HG02623 (cell line): ENCODE measurements at regions not wholly inside any gene's neighbourhood (a gene's known extent, or its start where the extent isn't known, plus 50 kb on each side); places are given as distances from the start of the nearest gene placed in this dataset.

ENCODE experiments used
- ATAC-seq: cut with Tn5 transposase; IDR thresholded peaks from one replicate; pipeline ENCODE4 v1.9.1; 2021; ENCODE audit warnings: moderate library complexity; ENCODE audit not compliant: unreplicated experiment

DNA sequence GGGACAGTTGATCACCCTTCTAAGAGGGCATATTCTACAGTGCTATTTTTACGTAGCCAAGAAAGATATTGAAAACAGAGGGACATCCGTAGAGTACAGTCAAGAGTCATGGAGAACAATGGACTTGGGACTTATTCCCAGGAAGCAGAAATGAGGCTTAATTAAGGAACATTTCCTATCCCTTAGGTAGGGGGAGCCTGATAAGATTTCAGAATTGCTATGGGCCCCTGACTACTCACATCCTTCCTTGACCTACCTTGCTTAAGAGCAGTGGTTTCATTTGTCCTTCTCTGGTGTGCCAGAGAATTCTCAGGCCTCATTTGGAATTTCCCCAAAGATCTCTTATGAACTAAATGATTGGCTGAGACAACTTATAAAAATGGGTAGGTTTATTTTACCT, 189.5 kb upstream of the DTNBP1 start:
- ATAC-seq, result no peak

DNA sequence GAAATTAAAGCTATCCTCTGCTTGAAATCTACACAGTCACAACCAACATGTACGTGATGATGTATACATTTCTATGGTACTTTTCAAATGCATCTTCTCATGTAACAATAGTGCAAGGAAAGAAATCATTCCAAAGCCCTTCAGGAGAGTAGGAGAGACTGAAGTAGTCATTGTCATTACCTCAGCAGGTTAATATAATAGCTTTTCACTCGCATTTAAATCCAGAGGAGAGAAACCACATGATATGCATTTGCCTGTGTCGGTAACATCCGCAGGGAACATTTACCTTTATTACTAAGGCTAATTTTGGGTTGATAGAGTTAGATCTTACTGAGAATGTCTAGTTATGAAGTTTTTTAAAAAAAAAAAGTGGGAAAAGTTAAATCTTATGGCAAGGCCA, 186.6 kb upstream of the DTNBP1 start:
- ATAC-seq, result no peak

DNA sequence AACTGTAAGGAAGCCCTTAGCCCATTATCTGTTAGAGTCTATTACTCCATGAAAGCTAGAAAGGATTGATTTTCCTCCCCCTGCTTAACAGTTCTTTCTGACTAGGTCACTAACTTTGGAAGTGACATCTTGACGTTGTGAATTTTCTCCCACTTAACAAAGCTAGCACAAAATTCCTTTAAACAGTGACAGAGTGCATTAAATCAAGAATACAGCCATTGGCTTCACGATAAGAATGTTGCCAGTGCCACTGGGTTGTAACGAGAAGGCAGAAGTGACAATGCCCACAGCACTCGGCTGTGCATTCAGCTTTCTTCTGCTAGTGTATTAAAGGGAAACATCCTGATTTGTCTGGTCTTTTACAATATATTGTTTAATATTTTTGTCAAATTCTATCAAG, 182.7 kb upstream of the DTNBP1 start:
- no peak for ATAC-seq

DNA sequence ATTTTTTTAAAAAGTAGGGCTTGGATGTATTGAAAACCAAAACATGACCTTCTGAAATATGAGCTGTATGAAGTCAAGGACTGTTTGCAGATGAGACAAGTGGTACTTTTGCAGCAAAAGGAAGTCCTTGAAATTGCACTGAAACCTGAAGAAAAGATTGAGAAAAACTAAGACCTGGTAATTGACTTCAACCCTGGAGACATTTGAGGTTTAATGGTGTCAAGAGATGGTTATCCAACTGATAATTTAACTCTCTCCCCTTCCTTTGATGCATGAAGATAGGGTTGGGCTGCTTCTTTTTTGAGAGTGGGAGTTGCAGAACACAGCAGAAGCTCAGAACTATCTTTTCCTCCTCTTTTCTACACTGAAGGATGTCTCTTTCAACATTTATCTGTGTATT, 180.9 kb upstream of the DTNBP1 start:
- no peak for ATAC-seq

DNA sequence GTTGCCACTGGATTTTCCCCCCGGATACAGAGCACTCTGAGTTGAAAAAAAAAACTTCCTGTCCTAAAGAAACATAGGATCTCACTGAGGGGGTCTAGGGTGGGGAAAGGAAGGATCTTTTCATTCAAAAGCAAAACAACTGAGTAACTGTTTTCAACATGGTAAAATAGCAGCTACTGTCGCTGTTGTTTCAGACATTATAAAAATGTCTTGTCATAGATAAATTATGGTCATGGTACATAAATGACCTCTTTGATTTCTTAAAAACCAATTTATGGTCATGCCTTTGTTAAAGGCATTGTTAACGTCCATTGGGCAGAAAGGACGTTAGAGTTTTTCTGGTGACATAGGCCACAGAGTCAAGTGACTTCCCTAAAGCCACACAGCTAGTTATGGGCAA, 180.4 kb upstream of the DTNBP1 start:
- no peak for ATAC-seq

DNA sequence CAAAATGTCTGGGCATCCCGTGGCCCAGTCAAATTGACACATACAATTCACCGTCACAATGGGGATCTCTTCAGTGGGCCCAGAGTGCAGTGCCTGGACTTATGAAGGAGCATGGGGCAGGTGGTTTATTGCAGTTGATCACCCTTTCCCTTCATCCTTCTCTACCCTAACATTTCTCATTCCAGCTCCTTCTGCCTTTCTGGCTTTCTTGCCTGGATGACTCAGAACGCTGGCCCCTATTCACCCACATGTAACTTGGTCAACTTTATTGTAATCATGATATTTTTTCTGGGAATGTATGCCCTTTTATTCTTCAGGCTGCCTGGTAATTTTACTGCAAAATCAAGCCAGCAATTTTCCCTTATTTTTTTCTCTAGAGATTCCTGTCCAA, 179.9 kb upstream of the DTNBP1 start:
- ATAC-seq, result no peak

DNA sequence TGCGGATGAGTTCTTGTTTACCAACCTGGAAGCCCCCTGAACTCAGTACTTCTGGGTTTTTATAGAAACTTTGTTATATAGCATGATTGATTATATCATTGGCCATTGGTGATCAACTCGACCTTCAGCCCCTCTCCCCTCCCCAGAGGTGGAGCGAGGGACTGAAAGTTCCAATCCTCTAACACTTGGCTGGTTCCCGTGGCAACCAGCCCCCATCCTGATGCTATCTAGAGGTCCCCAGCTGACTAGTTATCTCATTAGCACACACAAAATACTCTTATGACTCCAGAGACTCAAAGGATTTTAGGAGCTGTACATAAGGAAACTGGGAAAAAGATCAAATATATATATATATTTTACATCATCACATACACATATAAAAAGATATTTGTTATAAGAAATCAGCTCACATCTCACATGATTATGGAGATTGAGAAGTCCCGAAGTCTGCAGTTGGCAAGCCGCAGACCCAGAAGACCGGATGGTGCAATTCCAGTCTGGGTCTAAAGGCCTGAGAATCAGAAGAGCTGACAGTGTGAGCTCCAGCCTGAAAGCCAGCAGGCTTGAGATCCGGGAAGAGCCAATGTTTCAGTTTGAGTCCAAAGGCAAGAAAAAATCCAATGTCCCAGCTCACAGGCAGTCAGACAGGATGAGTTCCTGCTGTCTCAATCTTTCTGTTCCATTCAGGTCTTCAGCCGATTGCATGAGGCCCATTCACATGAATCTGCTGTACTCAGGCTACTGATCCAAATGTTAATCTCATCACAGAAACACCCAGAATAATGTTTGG, 179.3 kb upstream of the DTNBP1 start:
- no peak for ATAC-seq

DNA sequence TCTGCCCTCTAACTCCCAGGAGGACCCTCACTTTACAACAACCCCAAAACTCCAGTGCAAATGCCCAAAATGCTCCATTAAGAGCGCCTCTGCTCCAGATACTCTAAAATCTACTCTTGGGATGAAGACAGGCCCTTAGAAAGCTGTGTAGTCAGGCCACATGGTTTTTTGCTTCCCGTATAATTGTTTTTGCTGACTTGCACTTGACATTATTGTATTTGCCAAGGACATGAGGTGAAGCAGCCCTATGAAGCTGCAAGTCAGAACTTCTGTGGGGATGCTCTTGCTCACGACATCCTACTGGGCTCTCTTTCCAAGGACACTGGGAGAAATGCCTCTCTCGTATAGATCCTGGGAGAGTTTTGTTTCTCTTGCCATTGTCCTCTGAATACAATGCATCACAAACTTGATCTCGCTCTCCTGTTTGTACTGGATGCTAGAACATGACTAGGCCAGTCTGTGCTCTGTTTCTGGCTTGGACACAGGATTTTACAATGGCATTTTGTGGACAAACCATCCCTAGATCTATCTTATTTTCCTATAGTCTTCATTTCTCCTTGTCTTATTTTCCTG, 177.2 kb upstream of the DTNBP1 start:
- no peak for ATAC-seq

DNA sequence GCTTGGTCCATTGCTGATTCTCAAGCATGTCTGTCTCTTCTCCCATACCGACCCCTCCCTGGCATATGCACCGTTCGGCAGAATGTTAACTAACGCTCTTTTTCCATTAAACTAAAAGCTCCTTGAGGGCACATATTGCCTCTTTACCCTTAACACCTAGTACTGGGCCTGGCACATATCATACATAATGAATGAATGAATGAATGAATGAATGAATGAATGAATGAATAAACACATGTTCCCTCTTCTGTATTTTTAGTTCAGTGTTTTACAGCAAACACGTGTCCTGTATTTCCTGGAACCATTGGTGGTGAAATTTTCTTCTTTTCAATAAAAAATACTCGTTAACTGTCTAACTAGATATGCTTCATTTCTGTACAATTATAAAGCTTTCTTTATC, 174.4 kb upstream of the DTNBP1 start:
- no peak for ATAC-seq

DNA sequence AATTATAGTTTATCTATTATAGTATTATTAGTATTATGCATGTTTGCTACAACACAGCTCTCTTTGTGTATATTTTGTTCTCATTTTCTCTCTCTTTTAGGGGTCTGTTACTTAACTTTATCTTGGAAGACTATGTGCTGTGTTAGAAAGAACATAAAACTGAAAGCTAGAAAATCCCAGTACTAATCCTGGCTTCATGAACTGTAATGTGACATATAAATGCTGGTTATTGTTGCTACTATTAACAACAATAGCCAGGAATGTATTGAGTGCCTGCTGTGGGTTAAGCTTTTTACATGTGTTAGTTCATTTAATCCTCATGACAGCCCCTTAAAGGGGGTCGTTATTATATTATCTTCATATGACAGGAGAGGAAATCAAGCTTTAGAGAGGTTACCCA, 170.0 kb upstream of the DTNBP1 start:
- ATAC-seq, result no peak

DNA sequence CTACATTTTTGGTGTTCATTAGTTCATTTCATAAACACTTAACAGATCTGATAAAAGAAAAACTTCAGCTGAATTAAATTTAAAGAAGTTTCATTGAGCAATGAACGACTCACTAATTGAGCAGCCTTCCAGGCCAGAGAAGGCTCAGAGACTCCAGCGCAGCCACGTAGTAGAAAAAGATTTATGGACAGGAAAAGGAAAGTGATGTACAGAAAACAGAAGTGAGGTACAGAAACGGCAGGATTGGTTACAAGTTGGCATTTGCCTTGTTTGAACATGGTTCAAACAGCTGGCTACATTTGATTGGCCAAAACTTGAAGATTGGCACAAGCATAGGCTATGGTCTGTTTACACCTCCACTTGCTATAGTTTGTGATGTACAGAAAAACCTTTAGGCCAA, 166.3 kb upstream of the DTNBP1 start:
- ATAC-seq, result no peak

DNA sequence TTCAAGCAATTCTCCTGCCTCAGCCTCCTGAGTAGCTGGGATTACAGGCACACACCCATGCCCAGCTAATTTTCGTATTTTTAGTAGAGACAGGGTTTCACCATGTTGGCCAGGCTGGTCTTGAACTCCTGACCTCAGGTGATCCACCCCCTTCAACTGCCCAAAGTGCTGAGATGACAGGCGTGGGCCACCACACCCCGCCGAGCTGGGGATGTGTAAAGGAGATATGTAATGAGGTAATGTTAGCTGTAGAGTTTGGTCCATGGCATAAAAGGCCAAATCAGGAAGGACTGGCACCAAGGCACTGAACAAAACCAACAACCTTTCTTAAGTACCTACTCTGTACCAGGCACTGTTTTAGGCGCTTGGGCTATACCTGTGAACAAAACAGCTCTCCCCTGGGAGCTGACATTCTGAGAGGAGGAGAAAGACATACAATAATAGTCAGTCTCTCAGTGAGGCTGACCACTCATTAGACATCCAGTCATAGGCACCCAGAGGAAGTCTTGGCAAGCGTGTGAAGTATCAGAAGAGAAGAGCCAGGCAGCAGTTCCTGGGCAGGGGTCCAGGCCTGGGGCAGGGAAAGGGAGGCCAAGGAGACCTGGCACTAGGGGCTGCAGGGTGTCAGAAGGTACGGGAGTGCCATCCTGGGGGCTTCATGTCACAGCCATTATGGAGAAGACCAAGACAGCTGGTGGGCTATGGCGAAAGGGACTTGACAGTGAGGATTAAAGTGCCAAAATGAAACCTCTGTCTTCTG, 164.8 kb upstream of the DTNBP1 start:
- no peak for ATAC-seq

DNA sequence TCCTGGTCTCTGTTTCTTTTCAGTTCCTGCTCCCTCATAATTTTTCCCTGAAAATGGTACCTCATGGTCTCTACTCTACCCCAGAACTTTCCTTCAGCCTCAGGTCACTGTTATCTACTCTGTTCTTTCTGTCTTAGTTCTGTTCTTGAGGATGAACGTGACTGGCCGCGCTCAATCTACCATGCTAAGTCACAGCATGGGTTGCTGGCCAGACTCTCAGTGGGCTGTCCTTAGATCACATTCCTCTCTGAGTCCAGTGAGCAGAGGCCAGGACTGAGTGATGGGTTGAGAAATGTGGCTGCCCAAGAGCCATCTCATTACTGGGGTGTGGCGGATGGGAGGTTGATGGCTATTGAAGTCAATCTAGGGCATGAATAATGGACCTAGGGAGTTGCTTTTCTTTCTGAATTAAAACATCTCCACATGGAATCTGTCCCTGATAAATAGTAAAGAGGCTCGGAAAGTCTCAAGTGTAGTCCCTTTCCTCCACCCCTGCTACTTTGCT, 164.0 kb upstream of the DTNBP1 start:
- ATAC-seq, result no peak

DNA sequence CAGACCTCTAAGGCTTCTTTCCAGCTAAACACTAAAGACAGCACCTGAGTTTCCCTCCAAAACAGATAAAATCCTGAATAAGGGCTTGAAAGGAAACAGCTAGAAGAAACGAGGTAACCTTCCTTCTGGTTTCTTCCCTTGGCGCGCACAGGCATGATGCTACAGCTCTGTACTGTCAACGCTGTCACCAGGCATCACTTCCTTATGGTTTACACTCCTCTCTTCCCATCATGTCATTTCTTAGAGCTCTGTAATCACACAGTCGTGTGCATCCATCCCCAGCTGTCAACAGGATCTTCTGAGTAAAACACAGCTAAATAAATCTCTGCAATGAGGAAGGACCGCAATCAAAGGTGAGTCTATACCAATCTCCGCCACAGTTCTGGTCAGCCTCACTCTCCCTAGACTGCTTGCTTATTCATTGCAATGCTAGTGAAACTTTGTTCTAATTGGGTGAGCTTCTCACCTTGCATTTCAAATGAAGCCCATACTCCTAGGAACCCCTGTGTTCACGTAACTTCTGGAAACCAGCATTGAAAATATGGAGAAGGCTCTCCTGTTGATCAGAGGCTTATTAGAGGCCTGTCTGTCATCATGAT, 162.6 kb upstream of the DTNBP1 start:
- ATAC-seq, result no peak

DNA sequence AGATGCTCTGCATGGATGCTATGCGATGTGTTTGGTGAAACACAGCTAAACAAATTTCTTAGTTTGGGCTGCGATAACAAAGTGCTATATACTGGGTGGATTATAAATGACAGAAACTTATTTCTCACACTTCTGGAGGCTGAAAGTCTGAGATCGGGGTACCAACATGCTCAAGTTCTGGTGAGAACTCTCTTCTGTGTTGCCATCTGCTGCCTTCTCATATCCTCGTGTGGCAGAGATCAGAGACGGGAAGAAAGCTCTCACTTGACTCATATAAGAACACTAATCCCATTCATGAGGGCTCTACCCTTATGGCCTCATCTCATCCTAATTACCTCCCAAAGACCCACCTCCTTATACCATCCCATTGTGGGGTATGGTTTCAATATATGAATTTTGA, 162.0 kb upstream of the DTNBP1 start:
- no peak for ATAC-seq

DNA sequence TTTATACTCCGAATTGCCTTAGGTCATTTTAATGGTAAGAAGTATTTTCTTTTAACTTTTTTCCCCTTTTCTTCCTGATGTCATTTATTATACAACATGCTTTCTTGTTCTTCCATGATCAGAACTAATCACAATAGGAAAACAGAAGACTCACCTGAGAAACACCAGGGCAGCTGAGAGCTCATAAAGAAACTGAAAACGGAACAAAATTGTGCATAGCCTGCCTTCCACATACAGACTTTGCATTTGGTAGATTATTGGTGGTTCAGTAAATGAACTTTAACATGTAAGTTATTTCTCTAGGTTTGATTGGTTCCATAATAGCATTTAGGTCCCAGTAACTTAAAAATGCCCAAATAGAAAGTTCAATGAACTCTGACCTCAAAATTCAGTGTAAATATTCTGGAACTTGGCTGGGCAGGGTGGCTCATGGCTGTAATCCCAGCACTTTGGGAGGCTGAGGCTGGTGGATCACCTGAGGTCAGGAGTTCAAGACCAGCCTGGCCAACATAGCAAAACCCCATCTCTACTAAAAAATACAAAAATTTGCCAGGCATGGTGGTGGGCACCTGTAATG, 161.1 kb upstream of the DTNBP1 start:
- ATAC-seq, result no peak

DNA sequence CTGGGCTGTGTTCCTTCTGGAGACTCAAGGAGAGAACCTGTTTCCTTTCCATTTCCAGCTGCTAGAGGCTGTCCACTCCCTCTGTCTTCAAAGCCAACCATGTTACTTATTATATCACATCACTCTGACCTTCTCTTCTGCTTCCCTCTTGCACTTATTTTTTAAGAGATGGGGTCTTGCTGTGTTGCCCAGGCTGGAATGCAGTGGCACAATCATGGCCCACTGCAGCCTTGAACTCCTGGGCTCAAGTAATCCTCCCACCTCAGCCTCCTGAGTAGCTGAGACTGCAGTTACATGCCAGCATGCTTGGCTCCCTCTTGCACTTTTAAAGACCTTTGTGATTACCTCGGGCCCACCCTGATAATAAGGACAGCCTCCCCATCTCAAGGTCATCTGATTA, 160.0 kb upstream of the DTNBP1 start:
- no peak for ATAC-seq

DNA sequence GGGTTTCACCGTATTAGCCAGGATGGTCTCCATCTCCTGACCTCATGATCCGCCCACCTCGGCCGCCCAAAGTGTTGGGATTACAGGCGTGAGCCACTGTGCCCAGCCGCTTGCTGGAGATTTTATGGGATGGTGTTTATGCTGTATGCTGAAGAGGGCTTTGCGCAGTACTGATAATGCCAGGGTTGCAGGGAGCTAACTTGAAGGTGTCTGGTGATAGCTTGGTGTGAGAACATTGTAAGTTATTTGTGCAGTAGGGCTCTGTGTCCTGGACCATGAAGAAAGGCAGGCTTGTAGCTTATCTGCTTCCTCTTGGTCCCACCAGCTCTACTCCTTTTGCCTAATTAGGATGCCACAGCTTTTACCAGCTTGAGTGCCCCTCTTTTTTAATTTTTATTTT, 157.0 kb upstream of the DTNBP1 start:
- no peak for ATAC-seq

DNA sequence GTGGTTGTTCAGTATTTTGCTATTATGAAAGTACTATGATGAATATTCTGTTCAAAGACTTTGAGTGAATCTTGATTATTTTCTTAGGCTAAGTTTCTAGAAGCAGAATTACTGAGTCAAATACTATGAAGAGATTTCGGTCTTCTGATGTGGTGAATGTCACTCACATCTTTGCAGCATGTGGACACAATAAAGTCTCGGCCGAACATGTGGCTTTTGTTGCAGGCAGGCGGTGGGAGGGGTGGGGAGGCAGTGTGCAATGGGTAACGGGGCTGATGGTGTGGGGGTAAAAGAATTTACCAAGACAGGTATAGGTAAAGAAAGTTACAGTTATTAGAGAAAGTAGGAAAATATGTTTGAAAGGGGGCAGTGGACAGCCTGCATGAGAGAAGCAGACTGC, 156.4 kb upstream of the DTNBP1 start:
- ATAC-seq, result no peak

DNA sequence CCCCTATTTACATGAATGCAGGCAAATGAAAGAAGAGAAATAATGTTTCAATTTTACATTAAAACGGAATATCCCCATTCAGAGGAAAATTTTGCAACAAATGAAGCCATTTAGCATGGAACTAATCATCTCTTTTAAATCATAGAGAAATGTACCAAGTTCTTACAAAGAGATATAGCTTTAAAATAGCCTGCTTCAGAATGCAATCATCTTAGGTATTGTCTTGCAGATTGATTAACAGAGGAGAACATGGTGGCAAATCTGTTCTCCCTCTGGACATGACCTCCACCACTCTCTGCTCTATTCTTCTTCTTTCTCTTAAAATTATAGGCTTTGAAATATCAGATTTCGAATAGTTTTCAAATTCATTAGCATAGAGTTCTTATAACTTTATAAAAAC, 155.7 kb upstream of the DTNBP1 start:
- no peak for ATAC-seq

DNA sequence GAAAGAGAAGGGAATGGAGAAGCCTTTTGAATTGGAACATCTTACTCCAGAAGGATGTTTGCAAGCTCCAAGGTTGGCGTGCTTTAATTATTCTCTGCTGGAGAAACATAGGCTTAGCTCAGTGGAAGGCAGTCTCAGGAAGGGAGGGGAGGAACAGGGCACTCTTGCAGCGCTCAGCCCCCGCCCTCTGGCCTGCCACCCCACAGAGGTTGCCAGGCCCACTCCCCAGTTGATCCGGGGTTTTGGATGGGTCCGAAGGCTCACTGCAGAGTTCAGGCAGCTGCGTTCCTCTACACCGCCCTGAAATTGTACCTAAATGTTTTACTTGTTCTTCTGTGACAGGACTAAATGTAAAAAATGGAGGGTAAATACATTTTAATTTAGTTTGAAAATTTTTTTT, 155.2 kb upstream of the DTNBP1 start:
- ATAC-seq, result no peak
